IMR-90 (cell line): ENCODE measurements at regions not wholly inside any gene's neighbourhood (a gene's known extent, or its start where the extent isn't known, plus 50 kb on each side); places are given as distances from the start of the nearest gene placed in this dataset.
"Not testable (repeated sequence)": the region's sequence is repeated elsewhere in the genome, so short reads cannot be mapped to it uniquely, and the experiment has no call there.

Source experiments
- ATAC-seq: fragments of 200-7000 bp; cut with Tn5 transposase; 2 replicates; pipeline ENCODE4 v1.9.1; 2020; ENCODE audit warnings: low read depth, mild to moderate bottlenecking, moderate library complexity
- BruUV-seq: library from RNA; stranded (reverse); fragments of 400-500 nt; replicated peaks from 2 replicates; lab custom pipeline; 2021; lab: Mats Ljungman, UMichigan
- CTCF ChIA-PET: fragments of 300-600 bp; formaldehyde crosslinking; extraction: SDS; loops from one replicate; lab custom pipeline; 2021; ENCODE audit warnings: antibody characterized with exemption; lab: Yijun Ruan, JAX
- POLR2A ChIA-PET: fragments of 300-600 bp; sonication (Branson Sonifier 250); formaldehyde crosslinking; loops from one replicate; lab custom pipeline; 2022; ENCODE audit warnings: antibody characterized with exemption; ENCODE audit not compliant: unreplicated experiment; lab: Charles Lee
- DNase-seq: peaks from one replicate; pipeline ENCODE4 v3.0.0; 2013
- H2AFZ ChIP-seq: replicated peaks from 2 replicates; pipeline ENCODE3; 2013; ENCODE audit warnings: low read length, mild to moderate bottlenecking; ENCODE audit not compliant: poor library complexity
- H2AK5ac ChIP-seq: 2 replicates; pipeline ENCODE4 v1.6.1; 2013; ENCODE audit warnings: low read depth, low read length, inconsistent platforms
- H2AK9ac ChIP-seq: replicated peaks from 2 replicates; pipeline ENCODE3; 2013; ENCODE audit warnings: mild to moderate bottlenecking, low read depth, low read length, moderate library complexity; ENCODE audit not compliant: poor library complexity
- H2BK120ac ChIP-seq: 2 replicates; pipeline ENCODE4 v1.6.1; 2013; ENCODE audit warnings: low read depth, low read length, inconsistent platforms
- H2BK15ac ChIP-seq: 3 replicates; pipeline ENCODE4 v1.6.1; 2013; ENCODE audit warnings: low read depth, low read length, inconsistent platforms
- H2BK20ac ChIP-seq: 2 replicates; pipeline ENCODE4 v1.6.1; 2013; ENCODE audit warnings: low read depth, mild to moderate bottlenecking, inconsistent platforms, low read length, moderate library complexity
- H2BK5ac ChIP-seq: 2 replicates; pipeline ENCODE4 v1.6.1; 2013; ENCODE audit warnings: mild to moderate bottlenecking, low read depth, low read length, inconsistent platforms; ENCODE audit not compliant: poor library complexity, severe bottlenecking
- H3K14ac ChIP-seq: replicated peaks from 2 replicates; pipeline ENCODE4 v1.6.1; 2013; ENCODE audit warnings: low read depth, low read length, inconsistent platforms
- H3K18ac ChIP-seq: 2 replicates; pipeline ENCODE4 v1.6.1; 2013; ENCODE audit warnings: low read depth, low read length, control low read depth
- H3K23ac ChIP-seq: 2 replicates; pipeline ENCODE4 v1.6.1; 2013; ENCODE audit warnings: low read depth, low read length, inconsistent platforms
- H3K27ac ChIP-seq: 2 replicates; pipeline ENCODE4 v1.5.1; 2013; ENCODE audit warnings: mild to moderate bottlenecking, control low read depth, low read length; ENCODE audit not compliant: insufficient read depth
- H3K27me3 ChIP-seq: 2 replicates; pipeline ENCODE4 v1.6.1; 2013; ENCODE audit warnings: low read length; ENCODE audit not compliant: control insufficient read depth, insufficient read depth
- H3K36me3 ChIP-seq: 2 replicates; pipeline ENCODE4 v1.6.1; 2013; ENCODE audit warnings: low read length, mixed read lengths; ENCODE audit not compliant: control insufficient read depth, insufficient read depth
- H3K4ac ChIP-seq: 2 replicates; pipeline ENCODE4 v1.6.1; 2013; ENCODE audit warnings: low read depth, low read length, inconsistent platforms
- H3K4me1 ChIP-seq: 2 replicates; pipeline ENCODE4 v1.6.1; 2013; ENCODE audit warnings: low read length, mixed read lengths; ENCODE audit not compliant: control insufficient read depth, insufficient read depth
- H3K4me2 ChIP-seq: 2 replicates; pipeline ENCODE4 v1.6.1; 2013; ENCODE audit warnings: low read depth, mild to moderate bottlenecking, control low read depth, low read length, moderate library complexity
- H3K4me3 ChIP-seq: 2 replicates; pipeline ENCODE4 v1.5.1; 2013; ENCODE audit warnings: low read depth, mild to moderate bottlenecking, control low read depth, low read length, moderate library complexity; ENCODE audit not compliant: insufficient read depth
- H3K56ac ChIP-seq: 2 replicates; pipeline ENCODE4 v1.6.1; 2013; ENCODE audit warnings: low read length, inconsistent platforms; ENCODE audit not compliant: insufficient read depth; ENCODE audit errors: extremely low read depth
- H3K79me1 ChIP-seq, 2 experiments: 2 replicates each; pipeline ENCODE4 v1.6.1; 2013; ENCODE audit warnings: low read length in 2 of 2, inconsistent platforms in 1 of 2, low read depth in 1 of 2
- H3K9ac ChIP-seq: 2 replicates; pipeline ENCODE4 v1.6.1; 2013; ENCODE audit warnings: low read depth, low read length, control low read depth
- H3K9me1 ChIP-seq: 2 replicates; pipeline ENCODE4 v1.6.1; 2013; ENCODE audit warnings: low read length, inconsistent platforms; ENCODE audit not compliant: insufficient read depth
- H3K9me3 ChIP-seq: 2 replicates; pipeline ENCODE4 v1.6.1; 2013; ENCODE audit warnings: low read length; ENCODE audit not compliant: control insufficient read depth, insufficient read depth
- H4K20me1 ChIP-seq: 2 replicates; pipeline ENCODE4 v1.6.1; 2013; ENCODE audit warnings: low read length, inconsistent platforms; ENCODE audit not compliant: insufficient read depth
- H4K5ac ChIP-seq: 2 replicates; pipeline ENCODE4 v1.6.1; 2013; ENCODE audit warnings: mild to moderate bottlenecking, low read depth, low read length, control low read depth
- H4K8ac ChIP-seq, 2 experiments: 2 replicates each; pipeline ENCODE4 v1.6.1; 2013; ENCODE audit warnings: low read depth in 2 of 2, low read length in 2 of 2, control low read depth in 1 of 2, inconsistent platforms in 1 of 2
- H4K91ac ChIP-seq: 2 replicates; pipeline ENCODE4 v1.6.1; 2013; ENCODE audit warnings: low read depth, low read length, inconsistent platforms; ENCODE audit not compliant: insufficient read depth
- WGBS, 2 experiments: methylation state at CpG; one replicate each; pipeline versions ENCODE4 v1.1.5 to v1.1.7; 2013; ENCODE audit warnings: missing lambda C conversion rate in 2 of 2; ENCODE audit not compliant: insufficient read length in 1 of 2; ENCODE audit errors: extremely low coverage in 2 of 2; 5-methylcytosine and 5-hydroxymethylcytosine counted together
- dilution Hi-C: fragments of 300-500 bp; cut with HindIII; formaldehyde crosslinking; loops from one replicate; pipeline ENCODE4 v1.14.3; 2018; ENCODE audit warnings: low sequenced_read_pairs; ENCODE audit not compliant: unreplicated experiment
- in situ Hi-C: fragments of 300-500 bp; cut with MboI; formaldehyde crosslinking; loops from 3 replicates; pipeline ENCODE4 v1.14.3; 2019; ENCODE audit warnings: low sequenced_read_pairs, inconsistent platforms, mixed read lengths
- intact Hi-C: fragments of 100-400 bp; cut with micrococcal nuclease; formaldehyde crosslinking; loops from 2 replicates; pipeline ENCODE4 v1.10.0; 2022

DNA sequence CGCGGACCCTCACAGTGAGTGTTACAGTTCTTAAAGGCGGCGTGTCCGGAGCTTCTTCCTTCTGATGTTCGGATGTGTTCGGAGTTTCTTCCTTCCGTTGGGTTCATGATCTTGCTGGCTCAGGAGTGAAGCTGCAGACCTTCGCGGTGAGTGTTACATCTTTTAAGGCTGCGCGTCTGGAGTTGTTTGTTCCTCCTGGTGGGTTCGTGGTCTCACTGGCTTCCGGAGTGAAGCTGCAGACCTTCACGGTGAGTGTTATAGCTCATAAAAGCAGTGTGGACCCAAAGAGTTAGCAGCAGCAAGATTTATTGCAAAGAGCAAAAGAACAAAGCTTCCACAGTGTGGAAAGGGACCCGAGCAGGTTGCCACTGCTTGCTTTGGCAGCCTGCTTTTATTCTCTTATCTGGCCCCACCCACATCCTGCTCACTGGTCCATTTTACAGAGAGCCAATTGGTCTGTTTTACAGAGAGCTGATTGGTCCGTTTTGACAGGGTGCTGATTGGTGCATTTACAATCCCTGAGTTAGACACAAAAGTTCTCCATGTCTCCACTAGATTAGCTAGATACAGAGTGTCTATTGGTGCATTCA is 168.3 kb upstream of the ARSJ start:
- H2BK15ac ChIP-seq, H2BK5ac ChIP-seq, H3K9me3 ChIP-seq, H3K14ac ChIP-seq, H3K9me1 ChIP-seq, dilution Hi-C loops, H2AK9ac ChIP-seq, H3K27me3 ChIP-seq, H3K23ac ChIP-seq, H3K9ac ChIP-seq, H3K4me3 ChIP-seq, ATAC-seq, BruUV-seq, H4K8ac ChIP-seq, H2AK5ac ChIP-seq, H4K5ac ChIP-seq, H2BK120ac ChIP-seq, H3K18ac ChIP-seq, H3K79me1 ChIP-seq, H3K56ac ChIP-seq, H2BK20ac ChIP-seq, H4K91ac ChIP-seq, H2AFZ ChIP-seq, DNase-seq, H3K36me3 ChIP-seq, H3K4me2 ChIP-seq, H3K4ac ChIP-seq, H4K20me1 ChIP-seq, POLR2A ChIA-PET, in situ Hi-C loops, CTCF ChIA-PET, H3K4me1 ChIP-seq, intact Hi-C loops, H3K27ac ChIP-seq: not testable (repeated sequence)
- 96% methylated on average over 7 of the region's 17 CpGs; no CpG with 5 or more reads in 1 of the 2 experiments for WGBS, 2 experiments

DNA sequence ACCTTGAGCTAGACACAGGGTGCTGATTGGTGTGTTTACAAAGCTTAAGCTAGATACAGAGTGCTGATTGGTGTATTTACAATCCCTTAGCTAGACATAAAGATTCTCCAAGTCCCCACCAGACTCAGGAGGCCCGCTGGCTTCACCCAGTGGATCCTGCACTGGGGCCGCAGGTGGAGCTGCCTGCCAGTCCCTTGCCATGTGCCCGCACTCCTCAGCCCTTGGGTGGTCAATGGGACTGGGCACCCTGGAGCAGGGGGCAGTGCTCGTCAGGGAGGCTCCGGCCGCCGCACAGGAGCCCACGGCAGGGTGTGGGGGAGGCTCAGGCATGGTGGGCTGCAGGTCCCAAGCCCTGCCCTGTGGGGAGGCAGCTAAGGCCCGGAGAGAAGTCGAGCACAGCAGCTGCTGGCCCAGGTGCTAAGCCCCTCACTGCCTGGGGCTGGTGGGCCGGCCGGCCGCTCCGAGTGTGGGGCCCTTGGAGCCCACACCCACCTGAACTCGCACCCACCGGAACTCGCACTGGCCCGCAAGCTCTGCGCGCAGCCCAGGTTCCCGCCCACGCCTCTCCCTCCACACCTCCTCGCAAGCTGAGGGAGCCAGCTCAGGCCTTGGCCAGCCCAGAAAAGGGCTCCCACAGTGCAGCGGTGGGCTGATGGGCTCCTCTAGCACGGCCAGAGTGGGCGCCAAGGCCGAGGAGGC is 169.1 kb upstream of the ARSJ start:
- H3K4me3 ChIP-seq, POLR2A ChIA-PET, H3K4me2 ChIP-seq, H3K23ac ChIP-seq, H3K27me3 ChIP-seq, H4K91ac ChIP-seq, H3K18ac ChIP-seq, H4K5ac ChIP-seq, H3K56ac ChIP-seq, H2BK15ac ChIP-seq, BruUV-seq, H4K20me1 ChIP-seq, H3K27ac ChIP-seq, H2BK20ac ChIP-seq, H3K9me3 ChIP-seq, ATAC-seq, H2AK9ac ChIP-seq, DNase-seq, H3K4me1 ChIP-seq, H3K36me3 ChIP-seq, in situ Hi-C loops, H3K14ac ChIP-seq, H3K4ac ChIP-seq, H2AK5ac ChIP-seq, dilution Hi-C loops, H2AFZ ChIP-seq, H3K9me1 ChIP-seq, intact Hi-C loops, H3K9ac ChIP-seq, CTCF ChIA-PET, H2BK120ac ChIP-seq, H3K79me1 ChIP-seq, H4K8ac ChIP-seq, H2BK5ac ChIP-seq: not testable (repeated sequence)
- 92% methylated on average over 10 of the region's 27 CpGs; no CpG with 5 or more reads in 1 of the 2 experiments for WGBS, 2 experiments
